Right lobe of liver (tissue), 4 donors: ENCODE measurements at regions not wholly inside any gene's neighbourhood (a gene's known extent, or its start where the extent isn't known, plus 50 kb on each side); places are given as distances from the start of the nearest gene placed in this dataset.

Experiments used
- POLR2A ChIP-seq: fragments of 450-650 bp; IDR thresholded peaks from one replicate; pipeline ENCODE4 v1.6.1; 2017; ENCODE audit warnings: antibody characterized with exemption, mild to moderate bottlenecking
- TF ChIP-seq, protein P1 (sequence below), 4 donors: fragments of 200-600 bp in 3 of 4; fragments of 450-650 bp in 1 of 4; IDR thresholded peaks; one replicate each; pipeline versions ENCODE4 v1.5.1 to v1.8.0; 2016 to 2022; ENCODE audit warnings: antibody characterized with exemption in 4 of 4, mild to moderate bottlenecking in 2 of 4
- donor health status: DM: no; HTN: no; CAD: no.
- donor health status: DM: no; HTN: no; CAD: no.
- donor health status: DM: no; HTN: yes; CAD: no.

DNA sequence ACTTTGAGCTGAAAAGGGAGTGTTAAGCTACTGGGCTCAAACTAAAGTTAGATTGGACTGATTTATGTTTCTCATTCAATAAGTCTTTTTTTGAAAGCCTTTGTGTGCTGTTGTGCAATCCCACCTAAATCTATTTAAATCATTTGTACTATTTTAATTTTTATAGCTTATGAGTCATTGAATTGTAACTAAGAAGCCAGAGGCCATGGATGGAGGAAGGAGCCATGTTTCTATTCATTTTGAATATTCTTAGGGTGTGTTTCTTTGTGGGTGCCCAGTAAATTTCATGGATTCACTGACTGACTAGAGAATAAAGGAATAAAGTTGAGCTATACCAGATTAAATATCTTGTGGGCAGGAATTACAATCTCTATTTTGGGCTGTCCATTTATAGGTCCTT, 238.5 kb downstream of the KIF4B start:
- TF ChIP-seq, protein P1, sequence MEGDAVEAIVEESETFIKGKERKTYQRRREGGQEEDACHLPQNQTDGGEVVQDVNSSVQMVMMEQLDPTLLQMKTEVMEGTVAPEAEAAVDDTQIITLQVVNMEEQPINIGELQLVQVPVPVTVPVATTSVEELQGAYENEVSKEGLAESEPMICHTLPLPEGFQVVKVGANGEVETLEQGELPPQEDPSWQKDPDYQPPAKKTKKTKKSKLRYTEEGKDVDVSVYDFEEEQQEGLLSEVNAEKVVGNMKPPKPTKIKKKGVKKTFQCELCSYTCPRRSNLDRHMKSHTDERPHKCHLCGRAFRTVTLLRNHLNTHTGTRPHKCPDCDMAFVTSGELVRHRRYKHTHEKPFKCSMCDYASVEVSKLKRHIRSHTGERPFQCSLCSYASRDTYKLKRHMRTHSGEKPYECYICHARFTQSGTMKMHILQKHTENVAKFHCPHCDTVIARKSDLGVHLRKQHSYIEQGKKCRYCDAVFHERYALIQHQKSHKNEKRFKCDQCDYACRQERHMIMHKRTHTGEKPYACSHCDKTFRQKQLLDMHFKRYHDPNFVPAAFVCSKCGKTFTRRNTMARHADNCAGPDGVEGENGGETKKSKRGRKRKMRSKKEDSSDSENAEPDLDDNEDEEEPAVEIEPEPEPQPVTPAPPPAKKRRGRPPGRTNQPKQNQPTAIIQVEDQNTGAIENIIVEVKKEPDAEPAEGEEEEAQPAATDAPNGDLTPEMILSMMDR (IDR thresholded peaks at IDR 0.05): no peak
- no peak for TF ChIP-seq POLR2A
